Endodermal cell (in vitro differentiated cells): ENCODE measurements at regions not wholly inside any gene's neighbourhood (a gene's known extent, or its start where the extent isn't known, plus 50 kb on each side); places are given as distances from the start of the nearest gene placed in this dataset.

Source experiments
- DNase-seq: peaks from one replicate; pipeline ENCODE4 v3.0.0-alpha.2; 2017
- H3K27ac ChIP-seq: 2 replicates; pipeline ENCODE4 v1.5.1; 2013; ENCODE audit warnings: mild to moderate bottlenecking, low read depth, low read length, moderate library complexity
- H3K27me3 ChIP-seq: 2 replicates; pipeline ENCODE4 v1.6.1; 2013; ENCODE audit warnings: mild to moderate bottlenecking, low read length, moderate library complexity; ENCODE audit not compliant: insufficient read depth, control insufficient read depth, poor library complexity, severe bottlenecking
- H3K36me3 ChIP-seq: 2 replicates; pipeline ENCODE4 v1.7.0; 2013; ENCODE audit warnings: mild to moderate bottlenecking, low read length, moderate library complexity; ENCODE audit not compliant: control insufficient read depth, insufficient read depth
- H3K4me1 ChIP-seq: one replicate; pipeline ENCODE4 v1.7.0; 2013; ENCODE audit warnings: low read length; ENCODE audit not compliant: control insufficient read depth, insufficient read depth
- H3K4me3 ChIP-seq: 2 replicates; pipeline ENCODE4 v1.5.1; 2013; ENCODE audit warnings: mild to moderate bottlenecking, low read length, moderate library complexity
- H3K9ac ChIP-seq: 2 replicates; pipeline ENCODE4 v1.6.1; 2013; ENCODE audit warnings: mild to moderate bottlenecking, low read length, moderate library complexity; ENCODE audit not compliant: poor library complexity, severe bottlenecking; ENCODE audit errors: extremely low read depth
- H3K9me3 ChIP-seq: 2 replicates; pipeline ENCODE4 v1.6.1; 2013; ENCODE audit warnings: mild to moderate bottlenecking, low read length, moderate library complexity; ENCODE audit not compliant: control insufficient read depth
- H3K27ac Mint-ChIP-seq: 2 replicates; pipeline ENCODE4 v1.8.0; 2020; ENCODE audit warnings: mixed read lengths
- H3K27me3 Mint-ChIP-seq: 2 replicates; pipeline ENCODE4 v1.8.0; 2021; ENCODE audit warnings: mild to moderate bottlenecking, mixed read lengths; ENCODE audit not compliant: insufficient read depth
- H3K36me3 Mint-ChIP-seq: 2 replicates; pipeline ENCODE4 v1.8.0; 2020; ENCODE audit warnings: low read depth, mixed read lengths
- H3K4me1 Mint-ChIP-seq: 2 replicates; pipeline ENCODE4 v1.8.0; 2020; ENCODE audit warnings: mixed read lengths
- H3K4me3 Mint-ChIP-seq: 2 replicates; pipeline ENCODE4 v1.8.0; 2020; ENCODE audit warnings: mild to moderate bottlenecking, moderate library complexity, mixed read lengths
- H3K9me3 Mint-ChIP-seq: 2 replicates; pipeline ENCODE4 v1.8.0; 2020; ENCODE audit warnings: mild to moderate bottlenecking, mixed read lengths
- CTCF ChIP-seq: fragments of 200-600 bp; sonication (generic); conservative IDR thresholded peaks from 2 replicates; pipeline ENCODE4 v1.5.0; 2021; ENCODE audit warnings: antibody characterized with exemption, mild to moderate bottlenecking
- WGBS, 2 experiments: methylation state at CpG; one replicate each; pipeline versions ENCODE4 v1.1.5 to v1.1.7; 2013; ENCODE audit warnings: missing lambda C conversion rate in 2 of 2, mixed read lengths in 1 of 2; ENCODE audit not compliant: insufficient coverage in 1 of 2, insufficient read length in 1 of 2; 5-methylcytosine and 5-hydroxymethylcytosine counted together

GRCh38 chr2:128903637-128904036 is 585.0 kb upstream of the HS6ST1 start:
- Mint-ChIP-seq H3K36me3 (no peaks in the 10 kb centered on the region), H3K4me3 (no peak overlapping the region), H3K27me3 (peaks cover 2% of the 10 kb centered on the region), H3K27ac (no peak overlapping the region), H3K9me3 (peaks cover 19% of the 10 kb centered on the region), H3K4me1 (no peaks in the 10 kb centered on the region)
- Histone ChIP-seq H3K27ac (no peak overlapping the region), H3K27me3 (no peaks in the 10 kb centered on the region), H3K9me3 (no peaks in the 10 kb centered on the region), H3K9ac (no peak overlapping the region), H3K4me3 (no peak overlapping the region), H3K36me3 (no peaks in the 10 kb centered on the region), H3K4me1 (no peaks in the 10 kb centered on the region)
- DNase-seq, result no peak
- TF ChIP-seq CTCF, result no peak
- 88 to 96% methylated on average over 8 to 19 of the region's 19 CpGs for WGBS, 2 experiments

GRCh38 chr2:128911276-128911675 is 592.6 kb upstream of the HS6ST1 start:
- 78% methylated on average over 1 of the region's 1 CpG; no CpG with 5 or more reads in 1 of the 2 experiments for WGBS, 2 experiments
- DNase-seq, result no peak

GRCh38 chr2:128914320-128914719 is 595.7 kb upstream of the HS6ST1 start:
- Histone ChIP-seq H3K9ac (no peak overlapping the region), H3K4me1 (no peaks in the 10 kb centered on the region), H3K27ac (no peak overlapping the region), H3K4me3 (no peak overlapping the region), H3K9me3 (peaks cover 7% of the 10 kb centered on the region), H3K36me3 (no peaks in the 10 kb centered on the region), H3K27me3 (no peaks in the 10 kb centered on the region)
- H3K27me3 Mint-ChIP-seq, result no peaks in the 10 kb centered on the region
- DNase-seq, result no peak
- H3K4me3 Mint-ChIP-seq, result no peak overlapping the region
- no peaks in the 10 kb centered on the region for H3K4me1 Mint-ChIP-seq
- H3K27ac Mint-ChIP-seq, result no peak overlapping the region
- H3K9me3 Mint-ChIP-seq, result peaks cover 13% of the 10 kb centered on the region
- no peak for TF ChIP-seq CTCF
- H3K36me3 Mint-ChIP-seq, result no peaks in the 10 kb centered on the region

More at GRCh38 chr2:128911276-128911675, 592.6 kb upstream of the HS6ST1 start:
- Mint-ChIP-seq H3K9me3 (peaks cover 3% of the 10 kb centered on the region), H3K27me3 (no peaks in the 10 kb centered on the region), H3K27ac (no peak overlapping the region), H3K36me3 (no peaks in the 10 kb centered on the region), H3K4me1 (no peaks in the 10 kb centered on the region), H3K4me3 (no peak overlapping the region)
- Histone ChIP-seq H3K4me1 (no peaks in the 10 kb centered on the region), H3K27me3 (no peaks in the 10 kb centered on the region), H3K9ac (no peak overlapping the region), H3K9me3 (peaks cover under 1% of the 10 kb centered on the region), H3K36me3 (no peaks in the 10 kb centered on the region), H3K27ac (no peak overlapping the region), H3K4me3 (no peak overlapping the region)
- no peak for TF ChIP-seq CTCF
